ENCODE measurements at regions not wholly inside any gene's neighbourhood (a gene's known extent, or its start where the extent isn't known, plus 50 kb on each side); places are given as distances from the start of the nearest gene placed in this dataset.

DNA sequence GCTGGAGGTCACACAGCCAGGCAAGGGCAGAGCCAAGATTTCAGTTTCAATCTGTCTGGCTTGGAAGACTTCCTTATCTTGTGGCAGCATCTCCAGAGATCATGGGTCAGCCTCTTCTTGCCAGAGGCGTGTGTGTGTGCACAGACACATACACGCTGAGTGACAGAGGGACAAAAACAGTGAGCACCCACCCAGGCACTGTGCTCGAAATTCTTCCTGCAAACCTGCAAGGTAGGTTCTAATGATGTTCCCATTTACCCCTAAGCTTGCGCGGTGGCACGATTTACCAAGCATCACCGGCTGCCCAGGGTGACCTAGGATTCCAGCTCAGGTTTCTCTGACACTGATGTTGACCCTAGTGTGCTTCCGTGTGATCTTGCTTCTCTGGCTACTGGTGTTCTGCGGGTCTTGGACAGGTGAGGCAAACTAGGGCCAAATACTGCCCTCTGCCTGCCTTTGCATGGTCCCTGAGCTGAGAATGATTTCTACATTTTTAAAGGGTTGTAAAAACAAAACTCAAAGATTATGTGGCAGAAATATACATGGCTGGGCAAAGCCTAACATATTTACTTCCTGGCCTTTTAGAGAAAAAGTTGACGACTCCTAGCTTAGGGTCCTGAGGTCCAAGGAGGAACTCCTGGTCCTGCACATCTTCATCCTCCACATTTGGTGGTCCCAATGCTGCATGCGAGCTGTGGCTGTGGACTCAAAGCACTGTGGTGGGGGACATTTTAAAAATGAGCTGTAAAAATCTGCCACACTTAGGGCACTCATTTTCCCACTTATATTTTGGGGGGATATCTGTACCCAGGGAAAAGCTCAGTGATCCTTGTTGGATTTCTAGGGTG is 268.5 kb downstream of the RPS24 start:
- DNase-seq = peak; percentile 14

DNA sequence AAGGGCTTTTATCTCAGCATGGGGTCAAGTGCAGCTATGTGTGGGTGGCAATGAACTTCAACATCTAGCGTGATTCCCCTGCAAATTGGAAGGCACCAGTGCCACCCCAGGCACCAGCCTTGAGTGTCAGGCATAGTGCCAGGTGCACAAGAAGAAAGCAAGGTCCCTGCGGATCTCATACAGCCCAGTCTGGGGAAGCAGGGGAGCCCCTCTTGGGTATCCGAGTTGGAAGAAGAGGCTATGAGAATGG is 269.0 kb downstream of the RPS24 start:
- no peak for DNase-seq

DNA sequence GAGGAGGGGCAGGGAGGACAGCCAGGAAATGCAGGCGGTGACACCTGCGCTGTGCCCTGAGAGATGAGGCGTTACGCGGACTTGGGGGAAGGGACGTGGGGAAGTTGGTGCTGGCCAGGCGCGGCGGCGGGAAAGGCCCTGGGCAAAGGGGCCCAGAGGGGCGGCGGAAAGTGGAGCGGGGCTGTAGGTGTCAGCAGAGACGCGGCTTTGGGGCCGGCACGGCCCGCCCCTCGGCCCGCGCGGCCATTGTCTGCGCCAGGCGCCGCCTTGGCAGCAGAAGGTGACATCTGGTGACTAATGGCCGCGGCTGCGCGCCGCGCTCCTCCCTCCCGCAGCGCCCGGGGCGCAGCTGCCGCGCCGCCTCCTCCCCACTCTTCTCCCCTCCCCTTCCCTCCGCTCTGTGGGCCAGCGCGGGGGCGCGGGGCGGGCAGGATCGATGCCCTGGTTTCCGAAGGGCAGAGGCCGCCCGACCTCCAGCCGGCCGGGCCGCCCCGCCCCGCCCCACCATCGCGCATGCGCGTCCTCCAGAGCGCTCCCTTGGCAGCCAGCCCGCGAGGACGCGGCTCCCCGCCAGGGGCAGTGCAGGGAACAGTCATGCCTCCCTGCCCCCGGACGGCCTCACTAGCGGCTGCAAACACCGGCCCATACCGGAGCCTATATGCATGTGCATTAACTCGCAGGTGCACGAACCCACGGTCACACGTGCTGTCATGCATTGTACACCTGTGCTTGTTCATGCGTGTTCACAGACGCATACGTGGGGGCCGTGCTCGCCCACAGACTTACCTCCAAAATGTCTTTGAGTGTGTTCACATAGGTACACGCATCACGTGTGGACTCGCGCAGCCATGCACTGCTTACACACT is 269.6 kb downstream of the RPS24 start:
- peak; percentile 80 for DNase-seq

DNA sequence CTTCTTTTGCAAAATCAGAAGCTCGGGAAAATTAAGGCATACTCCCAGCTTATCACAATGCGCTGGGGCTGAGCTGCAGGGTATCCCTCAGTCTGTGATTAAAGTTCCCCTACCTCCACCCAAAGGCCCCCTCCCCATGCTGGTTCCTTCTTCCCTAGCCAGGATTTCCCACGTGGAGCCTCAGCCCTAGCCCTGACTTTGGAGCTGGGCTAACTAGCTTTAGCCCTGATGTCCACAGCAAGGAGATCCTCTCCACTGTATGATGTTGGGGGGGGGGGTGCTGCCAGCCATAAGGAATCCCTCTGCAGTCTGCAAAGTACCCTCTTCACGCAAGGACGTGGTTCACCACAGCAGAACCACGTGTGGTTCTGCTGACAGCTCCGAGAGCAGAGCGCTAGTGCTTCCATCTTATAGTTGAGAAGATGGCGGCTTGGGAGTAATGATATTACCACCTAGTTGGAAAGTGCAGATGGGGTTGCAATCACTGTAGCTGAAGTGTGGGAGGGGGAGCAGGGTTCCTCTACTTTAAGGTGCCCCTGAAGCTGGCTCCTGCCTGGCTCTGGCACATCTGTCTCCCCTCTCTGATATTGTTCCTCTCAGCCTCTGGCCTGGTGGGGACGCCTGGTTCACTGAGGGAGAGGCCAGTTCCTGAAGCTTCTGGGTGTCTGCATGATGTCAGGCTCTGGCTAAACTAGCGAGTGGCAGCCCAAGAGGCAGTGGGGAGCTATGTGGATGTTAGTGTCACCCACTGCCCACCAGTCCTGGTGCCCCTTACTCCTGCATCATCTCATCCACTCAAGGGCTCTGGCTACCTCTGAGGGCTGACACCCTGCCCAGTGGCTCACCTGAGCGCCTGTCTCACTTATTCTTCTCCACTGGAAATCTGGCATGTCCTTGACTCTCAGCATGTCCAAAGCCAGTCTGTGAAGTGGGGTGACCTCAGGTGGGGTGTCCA is 270.7 kb downstream of the RPS24 start:
- DNase-seq = no peak

DNA sequence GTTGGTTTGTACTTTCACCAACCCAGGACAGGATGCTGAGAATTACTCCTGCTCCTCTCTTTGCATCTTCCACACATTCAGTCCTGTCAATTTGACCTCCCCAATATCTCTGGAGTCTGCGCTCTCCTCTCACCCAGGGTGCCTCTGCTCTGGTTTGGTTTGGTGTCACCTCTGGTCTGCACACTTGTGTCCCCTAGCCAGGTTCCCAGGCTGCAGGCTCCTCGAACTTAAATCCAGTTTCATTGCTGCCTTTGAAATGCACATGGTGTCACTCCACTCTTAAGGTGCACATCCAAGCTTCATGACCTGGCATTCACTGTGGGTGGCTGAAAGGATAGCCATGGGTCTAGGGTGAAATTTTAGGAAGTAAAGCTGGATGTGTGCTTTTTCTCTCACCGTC is 271.6 kb downstream of the RPS24 start:
- no peak for DNase-seq

DNA sequence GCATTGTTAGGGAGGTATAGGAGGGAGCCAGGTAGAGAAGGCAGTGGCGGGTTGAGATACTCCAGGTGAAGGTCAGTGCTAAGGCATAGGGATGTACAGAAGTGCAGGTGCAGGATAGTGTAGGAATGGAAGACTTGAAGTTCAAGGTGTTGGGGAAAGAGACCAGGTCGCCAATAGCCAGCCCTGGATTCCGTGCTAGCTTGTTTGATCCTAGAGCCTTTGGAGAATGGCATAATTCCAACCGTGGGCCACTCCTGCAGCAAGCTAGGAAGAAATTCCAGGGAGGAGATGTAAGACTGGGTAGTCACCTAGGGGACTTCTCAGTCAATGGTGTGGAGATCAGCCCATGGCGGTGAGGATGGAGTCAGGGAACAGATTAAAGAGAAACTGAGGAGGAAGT is 272.7 kb downstream of the RPS24 start:
- no peak for DNase-seq

DNA sequence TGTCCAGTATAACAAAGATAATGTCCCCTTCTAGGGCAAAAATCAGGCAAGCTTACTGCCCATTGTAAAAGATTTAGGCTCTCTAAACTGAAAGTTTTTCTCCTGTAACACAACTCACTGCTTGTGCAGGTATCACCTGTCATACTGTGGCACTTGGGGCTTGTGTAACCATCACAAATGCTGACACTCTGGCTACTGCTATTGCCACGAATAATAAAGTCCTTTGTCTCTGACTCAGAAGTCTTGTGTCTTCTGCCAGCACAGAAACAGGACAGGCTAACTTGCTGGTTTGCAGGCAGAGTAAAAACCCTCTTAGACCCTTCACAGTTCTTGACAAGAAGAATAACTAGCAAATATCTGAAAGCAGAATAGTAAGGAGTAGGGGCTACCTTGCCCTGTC is 273.9 kb downstream of the RPS24 start:
- no peak for DNase-seq

DNA sequence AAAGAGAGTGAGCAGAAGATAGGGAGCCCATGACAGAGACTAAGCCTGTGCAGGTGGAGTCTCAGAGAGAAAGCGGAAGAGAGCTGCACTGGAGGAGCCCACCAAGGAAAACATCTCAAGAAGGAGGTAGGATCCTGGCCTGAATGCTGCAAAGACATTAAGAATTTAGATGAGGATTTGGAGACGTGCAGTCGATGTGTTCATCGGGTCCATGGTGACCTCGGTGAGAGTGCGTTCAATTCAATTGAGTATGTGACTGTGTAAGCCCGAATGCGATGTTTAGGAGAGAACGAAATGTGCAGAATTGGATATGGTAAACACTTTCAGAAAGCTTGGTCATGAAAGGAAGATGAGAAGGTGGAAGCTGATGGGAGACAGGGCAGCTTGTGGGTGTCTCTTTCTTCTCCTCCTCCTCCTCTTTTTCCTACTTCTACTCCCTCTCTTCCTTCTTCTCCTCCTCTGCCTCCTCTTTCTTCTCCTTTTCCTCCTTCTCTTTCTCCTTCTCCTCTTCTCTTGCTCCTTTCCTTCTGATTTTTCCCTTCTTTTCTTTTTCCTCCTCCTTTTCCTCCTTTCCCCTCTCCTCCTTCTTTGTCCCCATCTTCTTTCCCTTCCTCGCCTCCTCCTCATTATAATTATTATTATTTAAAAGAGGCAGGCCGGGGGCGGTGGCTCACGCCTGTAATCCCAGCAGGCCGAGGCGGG is 276.0 kb downstream of the RPS24 start:
- no peak for DNase-seq

DNA sequence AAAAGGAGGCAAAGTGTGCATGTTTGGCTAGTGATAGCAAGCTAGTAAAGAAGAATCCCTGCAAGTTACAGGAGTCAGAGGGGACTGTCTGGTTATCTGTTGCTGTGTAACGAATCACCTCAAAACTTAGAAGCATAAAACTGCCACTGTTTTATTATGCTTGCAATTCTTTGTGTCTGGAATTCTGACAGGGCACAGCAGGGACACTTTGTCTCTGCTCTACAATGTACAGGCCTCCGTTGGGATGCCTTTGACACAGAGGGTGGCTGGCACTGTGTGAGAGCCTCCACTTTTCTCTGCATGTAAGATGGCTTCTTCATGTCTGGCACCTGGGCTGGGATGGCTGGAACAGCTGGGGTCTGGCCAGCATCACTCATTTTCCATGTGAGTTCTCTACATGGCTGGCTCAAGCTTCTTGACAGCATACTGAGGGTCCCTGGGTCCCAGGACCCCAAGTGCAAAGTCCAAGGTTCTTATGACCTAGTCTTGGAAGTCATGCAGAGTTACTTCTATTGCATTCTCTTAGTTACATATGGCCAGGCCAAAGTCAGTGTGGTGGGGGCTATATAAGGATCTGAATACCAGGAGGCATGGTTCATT is 276.9 kb downstream of the RPS24 start:
- DNase-seq = no peak

DNA sequence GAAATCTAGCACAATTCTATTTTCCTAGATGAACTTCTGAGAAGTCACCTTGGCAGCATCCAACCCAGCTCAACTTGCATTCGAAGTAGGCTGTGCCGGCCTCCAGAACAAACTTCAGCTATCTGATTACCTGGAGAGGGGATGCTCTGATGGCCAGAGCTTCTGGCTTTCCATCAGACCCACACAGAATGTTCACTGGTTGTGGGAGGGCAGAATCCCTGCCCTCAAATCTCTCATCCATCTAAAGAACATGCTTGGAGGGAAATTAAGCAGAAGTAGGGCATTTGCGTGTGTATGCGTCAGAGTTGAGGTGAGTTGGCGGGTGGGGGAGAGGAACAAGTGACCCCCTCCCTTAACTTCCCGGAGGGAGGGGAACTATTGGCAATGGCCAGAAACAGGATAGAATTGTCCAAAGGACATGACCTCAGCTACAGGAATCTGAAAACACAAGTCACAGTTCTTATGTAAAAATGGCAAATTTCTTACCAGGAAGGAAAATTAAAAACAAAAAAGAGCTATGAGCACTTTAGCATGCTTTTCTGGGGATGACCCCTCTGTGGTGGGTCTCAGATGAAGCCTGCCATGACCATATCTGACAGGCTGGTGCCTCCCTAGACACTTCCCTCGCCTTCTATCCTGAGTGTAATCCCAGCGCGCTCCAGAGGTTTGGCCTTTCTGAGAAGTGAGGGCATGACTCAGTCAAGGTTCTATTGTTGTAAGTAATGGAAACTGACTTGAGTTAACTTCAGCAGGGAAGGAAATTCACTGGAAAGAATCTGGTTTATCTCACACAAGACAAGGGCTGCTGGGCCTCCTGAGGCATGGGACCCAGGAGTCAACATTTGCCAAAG is 278.8 kb downstream of the RPS24 start:
- DNase-seq = no peak

DNA sequence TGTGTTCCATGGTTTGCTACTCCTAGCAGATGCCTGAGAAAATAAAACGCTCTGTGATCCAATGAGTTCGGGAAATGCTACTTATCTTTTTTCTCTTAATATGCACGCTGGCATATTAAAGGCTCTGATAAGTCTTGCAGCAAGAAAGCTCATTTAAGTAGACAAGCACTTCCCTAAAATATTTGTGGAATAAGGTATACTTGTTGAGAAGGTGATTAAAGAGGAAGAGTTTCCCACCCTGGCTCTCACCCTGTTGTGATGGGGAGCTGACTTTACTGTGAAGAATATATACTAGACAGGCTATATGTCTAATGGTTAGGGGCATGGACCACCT is 279.4 kb downstream of the RPS24 start:
- DNase-seq = no peak

DNA sequence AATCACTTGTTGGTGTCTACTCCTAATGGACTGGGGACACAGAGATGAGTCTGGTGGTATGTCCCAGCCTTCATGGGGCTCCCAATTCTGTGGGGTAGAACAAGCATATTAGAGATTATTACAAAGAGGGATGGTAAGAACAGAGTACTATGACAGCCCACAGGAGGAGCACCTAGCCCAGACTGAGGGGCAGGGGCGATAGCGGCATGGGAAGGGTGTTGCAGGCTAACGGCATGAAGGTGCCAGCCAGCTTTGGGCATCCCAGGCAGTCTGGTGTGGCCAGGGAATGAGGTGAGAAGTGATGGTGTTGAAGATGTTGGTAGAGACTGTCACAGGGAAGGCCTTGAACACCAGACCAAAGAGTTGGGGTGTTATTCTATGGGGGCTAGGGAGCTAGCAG is 280.0 kb downstream of the RPS24 start:
- no peak for DNase-seq

DNA sequence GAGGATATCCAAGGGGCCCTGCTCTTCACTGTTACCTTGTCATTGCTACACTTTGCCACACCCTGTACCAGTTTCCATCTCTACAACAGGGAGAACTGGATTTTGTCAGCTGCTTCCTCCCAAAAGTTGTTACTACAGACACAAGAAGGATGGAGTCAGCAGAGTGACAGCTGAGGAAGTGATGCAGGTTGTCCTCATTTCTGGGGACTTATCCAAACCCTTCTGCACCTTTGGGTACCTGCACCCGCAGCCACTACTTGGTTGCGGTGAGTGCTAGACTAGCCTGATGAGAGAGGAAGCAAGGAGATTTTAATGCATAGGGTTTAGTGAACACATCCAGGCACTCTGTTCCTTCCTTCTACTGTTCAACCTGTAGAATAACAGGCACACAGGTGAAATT is 281.0 kb downstream of the RPS24 start:
- DNase-seq = no peak

DNA sequence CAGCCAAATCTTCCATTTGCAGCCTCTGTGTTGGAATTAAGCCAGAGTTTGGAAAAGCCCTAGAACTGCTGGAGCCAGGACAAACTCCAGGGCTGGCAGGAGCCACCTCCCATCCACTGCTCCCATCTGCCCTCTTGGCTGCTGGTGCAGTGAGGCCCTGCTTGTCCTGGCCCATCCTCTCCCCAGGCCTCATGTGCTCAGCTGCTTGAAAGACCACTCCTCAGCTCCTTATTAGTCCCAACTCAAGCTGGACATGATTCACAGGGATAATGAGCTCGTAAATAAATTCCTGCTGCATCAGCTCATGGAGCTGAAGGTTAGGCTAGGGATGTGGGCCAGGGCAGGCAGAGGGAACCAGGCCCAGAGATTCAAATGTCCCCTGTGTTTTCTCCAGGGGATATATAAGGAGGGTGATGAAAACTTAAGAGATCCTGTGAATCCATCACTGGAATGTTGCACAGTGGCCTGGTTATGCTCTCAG is 282.8 kb downstream of the RPS24 start:
- peak; percentile 58 for DNase-seq

DNA sequence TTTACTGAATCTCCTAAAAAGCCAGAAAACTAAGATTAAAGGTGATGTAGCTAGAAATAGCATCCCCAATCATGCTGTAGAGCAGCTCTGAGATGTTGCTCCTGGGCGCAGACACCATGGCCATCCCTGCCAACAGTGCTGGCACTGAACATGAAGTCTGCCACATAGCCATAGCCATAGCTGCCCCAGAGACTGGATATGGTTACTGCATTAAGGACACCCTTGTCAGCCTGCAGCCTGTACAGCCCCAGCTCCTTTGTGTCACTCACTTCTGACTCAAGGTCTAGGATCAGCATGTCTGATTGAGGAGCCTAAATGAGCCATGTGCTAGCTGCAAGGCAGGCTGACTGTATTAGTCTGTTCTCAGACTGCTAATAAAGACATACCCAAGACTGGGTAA is 284.6 kb downstream of the RPS24 start:
- no peak for DNase-seq

DNA sequence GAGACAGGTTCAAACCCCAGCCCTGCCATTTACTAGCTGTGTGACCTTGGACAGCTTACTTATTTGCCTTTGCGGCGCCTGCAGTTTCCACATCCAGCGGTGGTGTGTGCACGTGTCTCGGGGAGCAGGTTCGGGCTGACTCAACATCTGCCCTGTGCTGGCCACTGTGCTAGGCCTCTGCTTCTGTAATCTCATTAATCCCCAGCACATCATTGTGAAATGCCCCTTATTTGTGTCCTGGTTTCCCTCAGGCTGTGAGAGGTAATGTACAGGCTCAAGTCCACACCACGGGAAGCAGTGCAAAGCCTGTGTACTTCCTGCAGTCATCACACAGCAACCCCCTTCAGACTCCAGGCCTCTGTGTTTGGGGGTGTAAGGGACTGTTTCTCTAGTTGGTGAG is 285.7 kb downstream of the RPS24 start:
- no peak for DNase-seq

DNA sequence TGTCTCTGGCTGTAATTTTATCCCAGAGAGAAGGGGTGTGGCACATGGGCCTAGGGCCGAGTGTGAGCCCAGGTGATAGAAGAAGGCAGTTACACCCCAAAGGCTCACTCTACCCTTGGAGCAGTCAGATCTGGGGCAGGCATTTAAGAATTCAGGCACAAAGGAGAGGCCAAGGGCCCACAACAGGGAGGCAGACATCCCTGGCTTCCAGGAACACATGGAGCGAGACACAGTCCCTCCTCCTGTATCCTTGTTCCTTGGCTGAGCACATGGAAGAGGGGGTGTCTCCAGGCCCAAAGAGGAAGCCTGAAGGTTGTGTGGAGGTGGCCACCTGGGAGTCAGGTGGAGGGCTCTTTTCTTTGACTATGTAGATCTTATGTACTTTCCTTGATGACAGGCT is 286.2 kb downstream of the RPS24 start:
- DNase-seq = no peak

DNA sequence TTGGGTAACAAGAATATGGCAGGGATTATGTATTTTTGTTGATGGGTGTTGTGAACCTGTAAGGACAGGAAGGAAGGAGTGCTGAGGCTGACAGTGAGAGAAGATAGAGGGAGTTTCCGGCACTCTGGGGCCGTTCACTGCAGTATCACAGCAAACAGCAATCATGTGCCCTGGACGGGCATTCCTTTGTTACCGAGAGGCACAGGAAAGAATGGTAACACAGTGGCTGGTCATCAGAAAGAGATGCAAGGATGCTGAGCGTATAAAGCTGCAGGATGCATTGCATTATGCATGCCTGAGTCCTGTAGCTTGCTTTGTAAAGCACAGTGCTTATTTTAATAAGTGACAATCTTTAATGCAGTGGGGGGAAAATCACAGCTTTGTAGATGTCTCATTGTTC is 286.8 kb downstream of the RPS24 start:
- no peak for DNase-seq

DNA sequence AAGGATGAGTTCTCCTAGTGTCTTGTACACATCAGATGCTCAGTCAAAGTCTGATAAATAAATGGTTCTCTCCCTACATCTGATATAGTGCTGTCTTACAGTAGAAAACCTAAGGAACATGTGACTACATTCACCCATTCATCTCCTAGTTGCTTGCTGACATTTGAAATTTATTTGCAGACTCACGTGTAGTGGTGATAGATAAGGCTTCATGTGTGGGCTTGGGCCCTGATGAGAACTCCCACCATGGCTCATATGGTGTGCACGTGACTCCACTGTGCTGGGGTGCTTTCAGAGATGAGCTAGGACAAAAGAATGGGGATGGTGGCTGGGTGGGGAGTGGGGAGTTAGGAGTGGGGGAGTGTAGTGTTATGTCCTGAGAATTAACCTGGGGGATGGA is 287.3 kb downstream of the RPS24 start:
- DNase-seq = no peak

DNA sequence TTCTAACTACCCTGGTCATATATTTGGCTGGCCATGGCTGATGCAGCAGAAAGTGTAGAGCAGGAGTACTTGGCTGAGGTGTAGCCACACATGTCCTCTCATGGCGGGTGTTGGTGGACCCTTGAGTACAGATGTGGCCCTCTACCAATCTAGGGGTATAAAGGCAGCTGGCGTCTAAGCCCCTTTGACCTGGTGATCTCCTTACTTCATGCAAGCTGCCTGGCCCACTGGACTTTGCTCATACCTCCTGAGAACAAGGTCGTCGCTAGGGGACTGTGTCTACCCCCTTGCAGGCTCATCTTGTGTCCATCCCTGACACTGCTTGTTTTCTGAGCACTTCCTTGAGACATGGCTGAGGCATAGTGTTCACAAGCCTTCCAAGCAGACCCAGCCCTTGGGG is 287.8 kb downstream of the RPS24 start:
- DNase-seq = no peak

DNA sequence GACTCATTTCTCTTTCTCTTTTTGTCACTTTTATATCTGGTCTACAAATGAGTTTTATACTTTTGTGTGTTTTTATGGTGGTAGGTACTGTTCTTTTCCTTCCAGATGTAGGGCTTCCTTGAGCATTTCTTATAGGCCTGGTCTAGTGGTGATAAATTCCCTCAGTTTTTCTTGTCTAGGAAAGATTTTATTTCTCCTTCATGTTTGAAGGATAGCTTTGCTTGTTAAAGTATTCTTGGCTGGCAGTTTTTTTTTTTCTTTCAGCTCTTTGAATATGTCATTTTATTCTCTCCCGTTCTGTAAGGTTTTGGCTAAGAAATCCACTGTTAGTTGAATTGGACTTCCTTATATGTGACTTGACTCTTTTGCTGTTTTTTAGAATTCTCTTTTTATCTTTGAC is 292.7 kb downstream of the RPS24 start:
- DNase-seq = no peak
